Hepatocyte (in vitro differentiated cells): ENCODE measurements at regions not wholly inside any gene's neighbourhood (a gene's known extent, or its start where the extent isn't known, plus 50 kb on each side); places are given as distances from the start of the nearest gene placed in this dataset.
"Not testable (repeated sequence)": the region's sequence is repeated elsewhere in the genome, so short reads cannot be mapped to it uniquely, and the experiment has no call there.

Experiments
- EZH2 ChIP-seq: fragments of 200-600 bp; sonication (generic); IDR thresholded peaks from 2 replicates; pipeline ENCODE4 v1.6.1; 2016; ENCODE audit warnings: antibody characterized with exemption, mild to moderate bottlenecking, borderline replicate concordance
- EZH2phosphoT487 ChIP-seq: fragments of 200-600 bp; sonication (generic); IDR thresholded peaks from one replicate; pipeline ENCODE4 v1.6.1; 2018; ENCODE audit warnings: antibody characterized with exemption, mild to moderate bottlenecking, low read depth, moderate library complexity; ENCODE audit not compliant: unreplicated experiment, severe bottlenecking
- TF ChIP-seq, protein P1 (sequence below): fragments of 200-600 bp; sonication (generic); IDR thresholded peaks from 2 replicates; pipeline ENCODE4 v1.5.1; 2016; ENCODE audit warnings: antibody characterized with exemption, mild to moderate bottlenecking; ENCODE audit not compliant: poor library complexity

DNA sequence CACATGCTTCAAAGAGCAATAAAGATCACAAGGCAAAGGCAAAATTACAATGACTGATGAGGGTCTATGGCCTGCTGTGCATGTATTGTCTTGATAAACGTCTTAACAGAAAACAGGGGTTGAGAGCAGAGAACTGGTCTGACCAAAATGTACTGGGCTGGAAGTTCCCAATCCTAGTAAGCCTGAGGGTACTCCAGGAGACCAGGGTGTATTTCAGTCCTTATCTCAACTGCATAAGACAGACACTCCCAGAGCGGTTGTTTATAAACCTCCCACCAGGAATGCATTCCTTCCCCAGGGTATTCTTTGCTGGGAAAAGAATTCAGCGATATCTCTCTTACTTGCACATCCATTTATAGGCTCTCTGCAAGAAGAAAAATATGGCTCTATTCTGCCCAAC, 521.8 kb upstream of the GNPDA2 start:
- TF ChIP-seq, protein P1, sequence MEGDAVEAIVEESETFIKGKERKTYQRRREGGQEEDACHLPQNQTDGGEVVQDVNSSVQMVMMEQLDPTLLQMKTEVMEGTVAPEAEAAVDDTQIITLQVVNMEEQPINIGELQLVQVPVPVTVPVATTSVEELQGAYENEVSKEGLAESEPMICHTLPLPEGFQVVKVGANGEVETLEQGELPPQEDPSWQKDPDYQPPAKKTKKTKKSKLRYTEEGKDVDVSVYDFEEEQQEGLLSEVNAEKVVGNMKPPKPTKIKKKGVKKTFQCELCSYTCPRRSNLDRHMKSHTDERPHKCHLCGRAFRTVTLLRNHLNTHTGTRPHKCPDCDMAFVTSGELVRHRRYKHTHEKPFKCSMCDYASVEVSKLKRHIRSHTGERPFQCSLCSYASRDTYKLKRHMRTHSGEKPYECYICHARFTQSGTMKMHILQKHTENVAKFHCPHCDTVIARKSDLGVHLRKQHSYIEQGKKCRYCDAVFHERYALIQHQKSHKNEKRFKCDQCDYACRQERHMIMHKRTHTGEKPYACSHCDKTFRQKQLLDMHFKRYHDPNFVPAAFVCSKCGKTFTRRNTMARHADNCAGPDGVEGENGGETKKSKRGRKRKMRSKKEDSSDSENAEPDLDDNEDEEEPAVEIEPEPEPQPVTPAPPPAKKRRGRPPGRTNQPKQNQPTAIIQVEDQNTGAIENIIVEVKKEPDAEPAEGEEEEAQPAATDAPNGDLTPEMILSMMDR: not testable (repeated sequence)
- TF ChIP-seq EZH2phosphoT487, EZH2: not testable (repeated sequence)
